Upper lobe of left lung (tissue), 4 donors: ENCODE measurements at regions not wholly inside any gene's neighbourhood (a gene's known extent, or its start where the extent isn't known, plus 50 kb on each side); places are given as distances from the start of the nearest gene placed in this dataset.

Source experiments
- EP300 ChIP-seq, 4 donors: sonication (generic); formaldehyde crosslinking; IDR thresholded peaks; one replicate each; pipeline ENCODE4 v1.5.1; 2017; ENCODE audit warnings: antibody characterized with exemption in 4 of 4, control low read depth in 2 of 4
- POLR2A ChIP-seq, 4 donors: fragments of 450-650 bp; IDR thresholded peaks; one replicate each; pipeline ENCODE4 v1.5.1; 2016 to 2017; ENCODE audit warnings: antibody characterized with exemption in 4 of 4, mild to moderate bottlenecking in 2 of 4
- POLR2AphosphoS5 ChIP-seq, 2 donors: sonication (generic); formaldehyde crosslinking; IDR thresholded peaks; one replicate each; pipeline ENCODE4 v1.5.1; 2017; ENCODE audit warnings: antibody characterized with exemption in 2 of 2
- TF ChIP-seq, protein P1 (sequence below), 6 experiments: fragments of 450-650 bp in 4 of 6; fragments of 200-600 bp in 2 of 6; sonication (generic) in 2 of 6; IDR thresholded peaks; one replicate each; pipeline ENCODE4 v1.5.1; 2016 to 2019; ENCODE audit warnings: antibody characterized with exemption in 6 of 6

DNA sequence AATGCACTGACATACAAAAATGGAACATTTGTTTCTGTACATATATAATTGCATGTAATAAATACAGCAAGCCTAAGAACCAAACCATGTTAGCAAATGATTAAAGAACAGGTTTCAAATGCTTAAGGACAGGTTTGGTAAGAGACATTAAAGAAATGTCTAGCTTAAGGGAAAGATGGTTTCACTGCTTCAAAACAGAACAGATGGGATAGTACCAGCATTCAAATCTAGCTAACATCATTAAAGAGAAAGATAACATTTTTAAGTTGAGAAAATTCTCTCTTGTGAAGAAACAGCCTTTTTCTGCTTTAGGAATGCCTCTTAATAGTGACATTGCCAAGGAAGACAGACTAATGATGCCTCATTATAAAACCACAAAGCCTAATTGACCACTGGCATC is 52.5 kb upstream of the DOCK9 start:
- TF ChIP-seq, protein P1, sequence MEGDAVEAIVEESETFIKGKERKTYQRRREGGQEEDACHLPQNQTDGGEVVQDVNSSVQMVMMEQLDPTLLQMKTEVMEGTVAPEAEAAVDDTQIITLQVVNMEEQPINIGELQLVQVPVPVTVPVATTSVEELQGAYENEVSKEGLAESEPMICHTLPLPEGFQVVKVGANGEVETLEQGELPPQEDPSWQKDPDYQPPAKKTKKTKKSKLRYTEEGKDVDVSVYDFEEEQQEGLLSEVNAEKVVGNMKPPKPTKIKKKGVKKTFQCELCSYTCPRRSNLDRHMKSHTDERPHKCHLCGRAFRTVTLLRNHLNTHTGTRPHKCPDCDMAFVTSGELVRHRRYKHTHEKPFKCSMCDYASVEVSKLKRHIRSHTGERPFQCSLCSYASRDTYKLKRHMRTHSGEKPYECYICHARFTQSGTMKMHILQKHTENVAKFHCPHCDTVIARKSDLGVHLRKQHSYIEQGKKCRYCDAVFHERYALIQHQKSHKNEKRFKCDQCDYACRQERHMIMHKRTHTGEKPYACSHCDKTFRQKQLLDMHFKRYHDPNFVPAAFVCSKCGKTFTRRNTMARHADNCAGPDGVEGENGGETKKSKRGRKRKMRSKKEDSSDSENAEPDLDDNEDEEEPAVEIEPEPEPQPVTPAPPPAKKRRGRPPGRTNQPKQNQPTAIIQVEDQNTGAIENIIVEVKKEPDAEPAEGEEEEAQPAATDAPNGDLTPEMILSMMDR (IDR thresholded peaks at IDR 0.05): no peak
- no peak for TF ChIP-seq POLR2A (IDR thresholded peaks at IDR 0.05)
- TF ChIP-seq POLR2AphosphoS5 (IDR thresholded peaks at IDR 0.05): no peak
- no peak for TF ChIP-seq EP300 (IDR thresholded peaks at IDR 0.05)
